IPS-18a (cell line): ENCODE measurements at regions not wholly inside any gene's neighbourhood (a gene's known extent, or its start where the extent isn't known, plus 50 kb on each side); places are given as distances from the start of the nearest gene placed in this dataset.
"Not testable (repeated sequence)": the region's sequence is repeated elsewhere in the genome, so short reads cannot be mapped to it uniquely, and the experiment has no call there.

ENCODE experiments used
- H3K27ac ChIP-seq: one replicate; pipeline ENCODE4 v1.5.1; 2013; ENCODE audit warnings: low read length
- H3K27me3 ChIP-seq: one replicate; pipeline ENCODE4 v1.6.1; 2013; ENCODE audit warnings: mild to moderate bottlenecking, low read length; ENCODE audit not compliant: control insufficient read depth, insufficient read depth
- H3K36me3 ChIP-seq: one replicate; pipeline ENCODE4 v1.6.1; 2013; ENCODE audit warnings: low read depth, low read length; ENCODE audit not compliant: control insufficient read depth
- H3K4me1 ChIP-seq: one replicate; pipeline ENCODE4 v1.6.1; 2013; ENCODE audit warnings: low read depth, low read length; ENCODE audit not compliant: control insufficient read depth
- H3K4me3 ChIP-seq: one replicate; pipeline ENCODE4 v1.5.1; 2013; ENCODE audit warnings: low read length
- H3K9ac ChIP-seq: one replicate; pipeline ENCODE4 v1.6.1; 2013; ENCODE audit warnings: mild to moderate bottlenecking, low read length, moderate library complexity
- H3K9me3 ChIP-seq: one replicate; pipeline ENCODE4 v1.6.1; 2013; ENCODE audit warnings: low read depth, low read length; ENCODE audit not compliant: control insufficient read depth

GRCh38 chr2:132265595-132265994, 103.8 kb upstream of the ANKRD30BL start:
- H3K27ac ChIP-seq = not testable (repeated sequence)

GRCh38 chr2:132267105-132267497, 105.3 kb upstream of the ANKRD30BL start:
- Histone ChIP-seq H3K36me3 (no peaks in the 10 kb centered on the region), H3K27me3 (peaks cover 5% of the 10 kb centered on the region), H3K9me3 (no peaks in the 10 kb centered on the region), H3K27ac (peak overlapping the region; percentile 98), H3K4me3 (peak overlapping the region; percentile 17), H3K9ac (peak overlapping the region; percentile 81), H3K4me1 (peaks cover 13% of the 10 kb centered on the region)

More at GRCh38 chr2:132265595-132265994, 103.8 kb upstream of the ANKRD30BL start:
- H3K9ac ChIP-seq, H3K27me3 ChIP-seq, H3K36me3 ChIP-seq, H3K4me3 ChIP-seq, H3K9me3 ChIP-seq: not testable (repeated sequence)
- peaks cover 13% of the 10 kb centered on the region for H3K4me1 ChIP-seq

GRCh38 chr2:132267498-132268283, 105.9 kb upstream of the ANKRD30BL start:
- H3K4me3 ChIP-seq = peak overlapping the region; percentile 46
- H3K9me3 ChIP-seq, H3K27me3 ChIP-seq, H3K36me3 ChIP-seq: not testable (repeated sequence)
- H3K4me1 ChIP-seq = peaks cover 13% of the 10 kb centered on the region
- H3K9ac ChIP-seq = peak overlapping the region; percentile 81
- peak overlapping the region; percentile 98 for H3K27ac ChIP-seq

GRCh38 chr2:132268284-132268976, 106.7 kb upstream of the ANKRD30BL start:
- Histone ChIP-seq H3K4me1 (peaks cover 13% of the 10 kb centered on the region), H3K9ac (peak overlapping the region; percentile 81), H3K4me3 (peak overlapping the region; percentile 46)
- H3K9me3 ChIP-seq, H3K27me3 ChIP-seq, H3K27ac ChIP-seq, H3K36me3 ChIP-seq: not testable (repeated sequence)

- Histone ChIP-seq H3K9ac (no peak overlapping the region), H3K9me3 (no peaks in the 10 kb centered on the region), H3K4me1 (peaks cover 13% of the 10 kb centered on the region), H3K4me3 (no peak overlapping the region), H3K27ac (no peak overlapping the region), H3K36me3 (no peaks in the 10 kb centered on the region), H3K27me3 (peaks cover 5% of the 10 kb centered on the region)
Measured at GRCh38 chr2:132268977-132269523, 107.3 kb upstream of the ANKRD30BL start.

GRCh38 chr2:132270255-132270654, 108.5 kb upstream of the ANKRD30BL start:
- Histone ChIP-seq H3K36me3 (no peaks in the 10 kb centered on the region), H3K27ac (no peak overlapping the region), H3K9ac (no peak overlapping the region), H3K9me3 (no peaks in the 10 kb centered on the region), H3K4me3 (no peak overlapping the region), H3K4me1 (peaks cover 13% of the 10 kb centered on the region), H3K27me3 (peaks cover 5% of the 10 kb centered on the region)

GRCh38 chr2:132270981-132271546, 109.3 kb upstream of the ANKRD30BL start:
- Histone ChIP-seq H3K27ac (no peak overlapping the region), H3K4me3 (no peak overlapping the region), H3K9ac (no peak overlapping the region)

GRCh38 chr2:132271794-132272193, 110.0 kb upstream of the ANKRD30BL start:
- not testable (repeated sequence) for H3K27ac ChIP-seq, H3K4me1 ChIP-seq

More at GRCh38 chr2:132270981-132271546, 109.3 kb upstream of the ANKRD30BL start:
- no peaks in the 10 kb centered on the region for H3K9me3 ChIP-seq
- H3K4me1 ChIP-seq = peaks cover 13% of the 10 kb centered on the region
- H3K36me3 ChIP-seq = no peaks in the 10 kb centered on the region
- peaks cover 5% of the 10 kb centered on the region for H3K27me3 ChIP-seq

GRCh38 chr2:132272713-132273112, 111.0 kb upstream of the ANKRD30BL start:
- H3K9me3 ChIP-seq = no peaks in the 10 kb centered on the region
- H3K27me3 ChIP-seq = peaks cover 5% of the 10 kb centered on the region
- no peak overlapping the region for H3K4me3 ChIP-seq
- H3K27ac ChIP-seq = no peak overlapping the region
- no peaks in the 10 kb centered on the region for H3K36me3 ChIP-seq
- peaks cover under 1% of the 10 kb centered on the region for H3K4me1 ChIP-seq
- no peak overlapping the region for H3K9ac ChIP-seq

More at GRCh38 chr2:132271794-132272193, 110.0 kb upstream of the ANKRD30BL start:
- H3K27me3 ChIP-seq, H3K36me3 ChIP-seq, H3K9me3 ChIP-seq, H3K4me3 ChIP-seq, H3K9ac ChIP-seq: not testable (repeated sequence)

- H3K27ac ChIP-seq, H3K27me3 ChIP-seq, H3K4me1 ChIP-seq, H3K9ac ChIP-seq, H3K4me3 ChIP-seq, H3K9me3 ChIP-seq, H3K36me3 ChIP-seq: not testable (repeated sequence)
Measured at GRCh38 chr2:132273585-132273984, 111.8 kb upstream of the ANKRD30BL start.

GRCh38 chr2:132274000-132274399, 112.2 kb upstream of the ANKRD30BL start:
- H3K4me1 ChIP-seq = no peaks in the 10 kb centered on the region
- no peak overlapping the region for H3K27ac ChIP-seq
- H3K9ac ChIP-seq = no peak overlapping the region
- H3K9me3 ChIP-seq = no peaks in the 10 kb centered on the region
- no peaks in the 10 kb centered on the region for H3K36me3 ChIP-seq
- H3K4me3 ChIP-seq = no peak overlapping the region
- peaks cover 5% of the 10 kb centered on the region for H3K27me3 ChIP-seq
